Left hindlimb (tissue), 1 donor: ENCODE measurements at regions not wholly inside any gene's neighbourhood (a gene's known extent, or its start where the extent isn't known, plus 50 kb on each side); places are given as distances from the start of the nearest gene placed in this dataset.
"Not testable (repeated sequence)": the region's sequence is repeated elsewhere in the genome, so short reads cannot be mapped to it uniquely, and the experiment has no call there.

ENCODE experiments used
- DNase-seq: peaks from one replicate; pipeline ENCODE4 v3.0.0-alpha.2; 2018

- no peak for DNase-seq
These were observed 107.0 kb upstream of the SMLR1 start for GRCh38 chr6:130720076-130720715.

- DNase-seq = no peak
These were observed 103.1 kb upstream of the SMLR1 start for GRCh38 chr6:130724089-130724488.

- DNase-seq = no peak
These were observed 101.7 kb upstream of the SMLR1 start for GRCh38 chr6:130725551-130725950.

- DNase-seq = not testable (repeated sequence)
These were observed 99.1 kb upstream of the SMLR1 start for GRCh38 chr6:130728064-130728463.

GRCh38 chr6:130730600-130730999 is 96.6 kb upstream of the SMLR1 start:
- DNase-seq = no peak

- no peak for DNase-seq
These were observed 93.0 kb upstream of the SMLR1 start for GRCh38 chr6:130734161-130734560.

GRCh38 chr6:130740308-130740707 is 86.9 kb upstream of the SMLR1 start:
- no peak for DNase-seq

GRCh38 chr6:130742131-130742681 is 85.0 kb upstream of the SMLR1 start:
- no peak for DNase-seq

GRCh38 chr6:130743175-130743574 is 84.0 kb upstream of the SMLR1 start:
- DNase-seq = no peak

- no peak for DNase-seq
These were observed 82.4 kb upstream of the SMLR1 start for GRCh38 chr6:130744576-130745366.

- no peak for DNase-seq
These were observed 79.2 kb upstream of the SMLR1 start for GRCh38 chr6:130748041-130748440.

GRCh38 chr6:130749402-130749801 is 77.8 kb upstream of the SMLR1 start:
- DNase-seq = no peak

GRCh38 chr6:130752267-130752666 is 74.9 kb upstream of the SMLR1 start:
- DNase-seq = no peak

GRCh38 chr6:130754786-130755367 is 72.3 kb upstream of the SMLR1 start:
- DNase-seq = no peak

GRCh38 chr6:130755368-130756034 is 71.7 kb upstream of the SMLR1 start:
- no peak for DNase-seq

GRCh38 chr6:130756824-130757223 is 70.4 kb upstream of the SMLR1 start:
- no peak for DNase-seq

GRCh38 chr6:130758813-130759212 is 68.4 kb upstream of the SMLR1 start:
- DNase-seq = no peak

- DNase-seq = no peak
These were observed 67.2 kb upstream of the SMLR1 start for GRCh38 chr6:130760006-130760405.

- no peak for DNase-seq
These were observed 65.9 kb upstream of the SMLR1 start for GRCh38 chr6:130761286-130761685.

- DNase-seq = no peak
These were observed 62.0 kb upstream of the SMLR1 start for GRCh38 chr6:130765181-130765727.

- DNase-seq = no peak
These were observed 60.7 kb upstream of the SMLR1 start for GRCh38 chr6:130766239-130767144.

GRCh38 chr6:130769861-130770260 is 57.3 kb upstream of the SMLR1 start:
- DNase-seq = no peak
